ENCODE measurements at regions not wholly inside any gene's neighbourhood (a gene's known extent, or its start where the extent isn't known, plus 50 kb on each side); places are given as distances from the start of the nearest gene placed in this dataset.

GRCh38 chr4:89556601-89557305 lies 249.2 kb upstream of the GPRIN3 start:
- WGBS (ENCODE audit: extremely low coverage, insufficient read length, low lambda C conversion rate), result no CpG with 5 or more reads among the region's 4 CpGs
- TF ChIP-seq CTCF (conservative IDR thresholded peaks at IDR 0.05), result no peak
- H3K4ac ChIP-seq (ENCODE audit: low read depth, low read length), result no peak overlapping the region
- H3K56ac ChIP-seq (ENCODE audit: insufficient read length, low read depth, low read length), result no peak overlapping the region
- H2BK120ac ChIP-seq (ENCODE audit: low read depth, low read length, poor library complexity, severe bottlenecking), result no peak overlapping the region
- H2BK12ac ChIP-seq (ENCODE audit: insufficient read length, low read depth, low read length), result no peak overlapping the region
- H2AK5ac ChIP-seq (ENCODE audit: insufficient read length, low read length), result no peak overlapping the region
- no peaks in the 10 kb centered on the region for H3K23me2 ChIP-seq (ENCODE audit: insufficient read length, low read depth, low read length, poor library complexity, severe bottlenecking)
- no peak for DNase-seq
- Mint-ChIP-seq H3K27ac (no peak overlapping the region), H3K9me3 (no peaks in the 10 kb centered on the region), H3K4me3 (no peak overlapping the region), H3K4me1 (peaks cover 24 to 29% of the 10 kb centered on the region in 2 experiments), H3K36me3 (ENCODE audit: insufficient read depth in 1 of 3, low read depth in 3 of 3) (no peaks in the 10 kb centered on the region), H3K27me3 (ENCODE audit: low read depth) (peaks cover 12% of the 10 kb centered on the region)
- no peak overlapping the region for H3K23ac ChIP-seq (ENCODE audit: insufficient read length, low read depth, low read length)
- H3K27me3 ChIP-seq (ENCODE audit: insufficient read depth, low read length), result no peaks in the 10 kb centered on the region
- H3K4me1 ChIP-seq (ENCODE audit: insufficient read depth, low read length), result no peaks in the 10 kb centered on the region
- H4K5ac ChIP-seq (ENCODE audit: insufficient read length, low read depth, low read length), result no peak overlapping the region
- no peak overlapping the region for H4K8ac ChIP-seq (replicated peaks; ENCODE audit: insufficient read length, low read depth, low read length)
- no peak overlapping the region for H3K27ac ChIP-seq (ENCODE audit: insufficient read length, low read depth, low read length)
- no peak overlapping the region for H2BK15ac ChIP-seq (ENCODE audit: low read depth, low read length)
- no peak overlapping the region for H3T11ph ChIP-seq (ENCODE audit: low read length)
- no peak overlapping the region for H3K14ac ChIP-seq (ENCODE audit: insufficient read depth, low read length)
- no peak overlapping the region for H2BK5ac ChIP-seq (ENCODE audit: insufficient read length, low read length)
- no peak overlapping the region for H4K91ac ChIP-seq (ENCODE audit: insufficient read length, low read depth, low read length)
- no peaks in the 10 kb centered on the region for H3K9me3 ChIP-seq (ENCODE audit: control insufficient read depth, low read depth, low read length)
- no peak overlapping the region for H2BK20ac ChIP-seq (ENCODE audit: low read depth, low read length, poor library complexity, severe bottlenecking)
- H3K79me2 ChIP-seq (ENCODE audit: insufficient read depth, low read length), result no peaks in the 10 kb centered on the region
- H3K18ac ChIP-seq (ENCODE audit: insufficient read length, low read depth, low read length), result no peak overlapping the region
- no peak overlapping the region for H3K4me2 ChIP-seq (ENCODE audit: insufficient read depth, insufficient read length, low read length)
- H2AFZ ChIP-seq (ENCODE audit: low read length), result no peak overlapping the region
- H4K20me1 ChIP-seq (ENCODE audit: control insufficient read depth, insufficient read depth, insufficient read length), result no peaks in the 10 kb centered on the region
- H3K79me1 ChIP-seq (ENCODE audit: insufficient read depth, low read depth, low read length, poor library complexity, severe bottlenecking), result no peaks in the 10 kb centered on the region
- no peak overlapping the region for H3K9ac ChIP-seq (ENCODE audit: extremely low read depth, insufficient read length, low read length)

Data from H9 (cell line).